Naive thymus-derived CD8-positive, alpha-beta T cell (primary cell): ENCODE measurements at regions not wholly inside any gene's neighbourhood (a gene's known extent, or its start where the extent isn't known, plus 50 kb on each side); places are given as distances from the start of the nearest gene placed in this dataset.

ENCODE experiments used
- ATAC-seq, 2 donors: fragments of 150-1000 bp; cut with Tn5 transposase in 1 of 2; sonication (Bioruptor Pico), chemical (Tn5 transposase) in 1 of 2; 1 replicate in 1 of 2; 2 replicates in 1 of 2; pipeline ENCODE4 v1.10.0; 2021; ENCODE audit warnings: mild to moderate bottlenecking in 2 of 2, moderate library complexity in 2 of 2
- POLR2A ChIA-PET: fragments of 350-600 bp; sonication (Branson Sonifier 250); formaldehyde crosslinking; loops from one replicate; lab custom pipeline; 2021; ENCODE audit warnings: antibody characterized with exemption; lab: Charles Lee
- DNase-seq, 10 donors: peaks; one replicate each; pipeline versions ENCODE4 v3.0.0 to v3.0.0-alpha.2; 2020 to 2022
- H3K27ac Mint-ChIP-seq, 10 donors: one replicate each; pipeline ENCODE4 v1.8.0; 2020 to 2022; ENCODE audit warnings: mild to moderate bottlenecking in 10 of 10, mixed read lengths in 10 of 10, moderate library complexity in 4 of 10, inconsistent platforms in 1 of 10
- H3K27me3 Mint-ChIP-seq, 5 donors: one replicate each; pipeline ENCODE4 v1.8.0; 2021 to 2022; ENCODE audit warnings: mixed read lengths in 5 of 5
- H3K36me3 Mint-ChIP-seq, 3 donors: one replicate each; pipeline ENCODE4 v1.8.0; 2020 to 2022; ENCODE audit warnings: mixed read lengths in 3 of 3, mild to moderate bottlenecking in 2 of 3, inconsistent platforms in 1 of 3
- H3K4me1 Mint-ChIP-seq, 4 donors: one replicate each; pipeline ENCODE4 v1.8.0; 2021 to 2022; ENCODE audit warnings: mixed read lengths in 4 of 4
- H3K4me3 Mint-ChIP-seq, 10 donors: one replicate each; pipeline ENCODE4 v1.8.0; 2020 to 2022; ENCODE audit warnings: mild to moderate bottlenecking in 10 of 10, mixed read lengths in 10 of 10, moderate library complexity in 6 of 10, inconsistent platforms in 1 of 10
- H3K9me3 Mint-ChIP-seq, 9 donors: one replicate each; pipeline ENCODE4 v1.8.0; 2020 to 2022; ENCODE audit warnings: mixed read lengths in 9 of 9, mild to moderate bottlenecking in 3 of 9, inconsistent platforms in 1 of 9, moderate library complexity in 1 of 9

DNA sequence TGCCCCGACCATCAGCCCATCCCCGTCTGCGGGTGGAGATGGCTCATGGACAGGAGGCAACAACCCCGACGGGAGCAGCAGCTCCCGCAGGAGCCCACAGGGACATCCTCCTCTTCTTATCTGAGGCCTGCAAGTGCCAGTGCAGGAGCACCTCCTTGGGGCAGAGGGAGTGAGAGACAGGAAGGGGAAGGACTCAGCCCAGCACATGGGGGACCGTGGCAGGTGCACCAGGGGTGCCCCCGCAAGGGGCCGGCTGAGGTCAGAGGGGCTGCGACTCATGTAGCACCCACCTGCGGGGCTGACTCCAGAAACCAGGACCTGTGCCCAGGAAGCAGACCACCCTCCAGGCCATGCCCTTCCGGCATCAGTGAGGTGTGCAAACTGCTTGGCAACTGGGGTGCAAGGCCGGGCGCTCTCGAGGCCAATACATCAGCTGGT is 259.8 kb upstream of the ADAMTS16 start:
- Mint-ChIP-seq H3K27me3 (peaks cover 0 to 7% (median 0%) of the 10 kb centered on the region in 5 donors), H3K9me3 (peaks cover 0 to 9% (median 0%) of the 10 kb centered on the region in 9 donors), H3K4me3 (no peak overlapping the region), H3K27ac (no peak overlapping the region), H3K36me3 (no peaks in the 10 kb centered on the region), H3K4me1 (no peaks in the 10 kb centered on the region)
- ATAC-seq = no peak
- POLR2A ChIA-PET = no interaction called here
- DNase-seq = no peak

DNA sequence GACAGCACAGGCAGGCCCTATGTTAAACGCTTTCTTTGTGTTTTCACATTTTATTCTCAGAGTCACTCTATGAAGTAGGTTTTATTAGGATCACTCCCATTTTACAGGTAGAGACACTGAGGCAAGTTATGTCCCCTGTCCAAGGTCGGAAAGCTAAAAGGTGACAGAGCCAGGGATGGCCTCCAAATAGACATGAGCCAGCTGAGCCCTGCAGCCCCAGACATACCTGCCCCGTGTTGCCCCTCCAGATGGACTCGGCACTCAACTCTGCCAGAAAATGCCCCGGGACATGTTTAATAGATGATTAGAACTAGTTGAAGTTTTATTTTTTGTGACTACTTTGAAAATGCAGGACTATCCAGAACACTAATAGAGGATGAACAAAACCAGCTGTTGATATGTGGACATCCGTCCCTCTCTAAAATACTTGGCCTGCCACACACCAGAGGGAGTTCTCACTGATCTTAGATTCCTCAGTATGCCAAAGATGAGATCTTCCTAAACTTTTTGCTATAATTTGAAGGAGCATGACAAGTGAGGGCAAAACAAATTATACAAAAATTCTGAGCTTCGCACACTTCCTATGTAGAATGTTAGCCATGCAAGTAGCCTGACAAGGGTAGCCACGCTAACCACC is 258.6 kb upstream of the ADAMTS16 start:
- POLR2A ChIA-PET = no interaction called here
- Mint-ChIP-seq H3K27me3 (peaks cover 0 to 7% (median 0%) of the 10 kb centered on the region in 5 donors), H3K36me3 (no peaks in the 10 kb centered on the region), H3K9me3 (peaks cover 0 to 21% (median 0%) of the 10 kb centered on the region in 9 donors), H3K27ac (no peak overlapping the region), H3K4me3 (no peak overlapping the region), H3K4me1 (no peaks in the 10 kb centered on the region)
- ATAC-seq (no peak), DNase-seq (no peak)

DNA sequence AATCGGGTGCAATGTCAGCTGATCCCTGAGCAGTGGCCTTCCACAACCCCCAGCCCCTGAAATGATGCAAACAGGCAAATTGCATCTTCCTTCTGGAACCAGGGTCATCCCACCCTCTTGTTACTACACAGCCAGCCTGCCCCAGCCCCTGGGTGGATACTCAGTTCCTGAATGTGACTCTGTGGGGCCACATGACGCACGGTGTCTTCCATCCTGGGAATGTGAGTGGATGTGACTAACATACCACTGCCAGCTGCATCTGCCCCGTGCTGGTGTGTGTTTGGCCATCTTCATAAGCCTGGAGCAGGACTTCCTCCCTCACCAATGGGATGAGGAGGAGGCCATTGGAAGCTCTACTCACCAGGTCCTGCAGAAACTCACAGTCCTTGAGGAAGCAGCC is 257.9 kb upstream of the ADAMTS16 start:
- ATAC-seq = no peak
- POLR2A ChIA-PET = no interaction called here
- Mint-ChIP-seq H3K9me3 (peaks cover 0 to 22% (median 0%) of the 10 kb centered on the region in 9 donors), H3K27ac (no peak overlapping the region), H3K36me3 (no peaks in the 10 kb centered on the region), H3K4me3 (no peak overlapping the region), H3K4me1 (no peaks in the 10 kb centered on the region), H3K27me3 (peaks cover 0 to 7% (median 0%) of the 10 kb centered on the region in 5 donors)
- no peak for DNase-seq

DNA sequence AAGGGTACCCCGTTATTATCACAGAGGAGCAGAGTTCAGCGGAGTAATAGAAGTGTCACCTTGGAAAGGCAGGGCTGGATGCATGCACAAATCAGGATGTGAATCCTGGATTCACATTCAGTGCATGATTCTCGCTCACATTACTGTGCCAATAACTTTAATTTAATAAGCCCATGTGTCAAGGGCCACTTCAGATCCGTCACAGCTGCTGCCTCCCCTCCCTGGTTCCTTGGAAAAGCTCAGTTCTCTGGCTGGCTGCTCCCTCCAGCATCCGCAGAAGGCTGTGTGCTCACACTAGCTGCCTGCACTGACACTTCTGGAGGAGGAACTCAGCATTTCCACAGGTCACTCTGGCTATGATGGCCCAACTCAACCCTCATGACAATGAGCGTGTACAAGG is 256.8 kb upstream of the ADAMTS16 start:
- no peak overlapping the region for H3K4me3 Mint-ChIP-seq
- no peaks in the 10 kb centered on the region for H3K36me3 Mint-ChIP-seq
- DNase-seq = no peak
- POLR2A ChIA-PET = no interaction called here
- H3K27ac Mint-ChIP-seq = no peak overlapping the region
- no peaks in the 10 kb centered on the region for H3K4me1 Mint-ChIP-seq
- peaks cover 0 to 22% (median 0%) of the 10 kb centered on the region in 9 donors for H3K9me3 Mint-ChIP-seq
- ATAC-seq = no peak
- peaks cover 0 to 5% (median 0%) of the 10 kb centered on the region in 5 donors for H3K27me3 Mint-ChIP-seq

DNA sequence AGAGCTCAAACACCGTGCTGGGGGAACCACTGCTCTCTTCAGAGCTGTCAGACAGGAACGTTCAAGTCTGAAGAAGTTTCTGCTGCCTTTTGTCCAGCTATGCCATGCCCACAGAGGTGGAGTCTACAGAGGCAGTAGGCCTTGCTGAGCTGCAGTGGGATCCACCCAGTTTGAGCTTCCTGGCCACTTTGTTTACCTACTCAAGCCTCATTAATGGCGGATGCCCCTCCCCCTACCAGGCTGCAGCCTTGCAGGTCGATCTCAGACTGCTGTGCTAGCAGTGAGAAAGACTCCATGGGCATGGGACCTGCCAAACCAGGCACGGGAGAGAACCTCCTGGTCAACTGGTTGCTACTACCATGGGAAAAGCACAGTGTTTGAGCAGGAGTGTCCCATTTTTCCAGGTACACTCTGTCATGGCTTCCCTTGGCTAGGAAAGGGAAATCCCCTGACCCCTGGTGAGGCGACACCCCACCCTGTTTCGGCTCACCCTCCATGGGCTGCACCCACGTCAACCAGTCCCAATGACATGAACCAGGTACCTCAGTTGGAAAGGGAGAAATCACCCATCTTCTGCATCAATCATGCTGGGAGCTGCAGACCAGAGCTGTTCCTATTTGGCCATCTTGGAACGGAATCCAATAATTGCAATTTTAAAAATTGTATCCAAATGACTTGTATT is 246.9 kb upstream of the ADAMTS16 start:
- Mint-ChIP-seq H3K4me1 (no peaks in the 10 kb centered on the region), H3K9me3 (peaks cover 0 to 29% (median 2%) of the 10 kb centered on the region in 9 donors), H3K4me3 (no peak overlapping the region), H3K36me3 (no peaks in the 10 kb centered on the region), H3K27ac (no peak overlapping the region), H3K27me3 (no peaks in the 10 kb centered on the region)
- ATAC-seq (no peak), DNase-seq (no peak)
- POLR2A ChIA-PET = no interaction called here

DNA sequence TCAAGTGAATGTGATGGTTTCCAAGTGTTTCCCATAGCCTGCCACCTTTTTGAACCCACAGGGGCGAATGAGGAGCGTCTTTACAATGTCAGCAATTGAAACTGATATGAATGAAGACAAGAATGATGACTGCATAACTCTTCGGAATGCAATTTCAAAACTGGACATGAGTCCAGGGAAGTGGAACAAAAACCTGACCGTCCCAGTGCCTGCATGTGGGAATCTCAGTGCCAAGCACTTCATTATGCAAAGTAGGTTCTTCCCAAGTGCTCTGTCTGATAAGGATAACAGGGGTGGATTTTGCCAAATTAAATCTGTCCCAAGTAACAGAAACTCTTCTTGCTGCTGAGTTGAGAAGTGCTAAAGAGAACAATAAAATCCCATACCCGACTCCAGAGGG is 243.8 kb upstream of the ADAMTS16 start:
- no peaks in the 10 kb centered on the region for H3K4me1 Mint-ChIP-seq
- H3K9me3 Mint-ChIP-seq = peaks cover 0 to 20% (median 0%) of the 10 kb centered on the region in 9 donors
- no peaks in the 10 kb centered on the region for H3K36me3 Mint-ChIP-seq
- ATAC-seq (no peak), DNase-seq (no peak)
- no peak overlapping the region for H3K27ac Mint-ChIP-seq
- no peak overlapping the region for H3K4me3 Mint-ChIP-seq
- H3K27me3 Mint-ChIP-seq = no peaks in the 10 kb centered on the region
- POLR2A ChIA-PET = no interaction called here

DNA sequence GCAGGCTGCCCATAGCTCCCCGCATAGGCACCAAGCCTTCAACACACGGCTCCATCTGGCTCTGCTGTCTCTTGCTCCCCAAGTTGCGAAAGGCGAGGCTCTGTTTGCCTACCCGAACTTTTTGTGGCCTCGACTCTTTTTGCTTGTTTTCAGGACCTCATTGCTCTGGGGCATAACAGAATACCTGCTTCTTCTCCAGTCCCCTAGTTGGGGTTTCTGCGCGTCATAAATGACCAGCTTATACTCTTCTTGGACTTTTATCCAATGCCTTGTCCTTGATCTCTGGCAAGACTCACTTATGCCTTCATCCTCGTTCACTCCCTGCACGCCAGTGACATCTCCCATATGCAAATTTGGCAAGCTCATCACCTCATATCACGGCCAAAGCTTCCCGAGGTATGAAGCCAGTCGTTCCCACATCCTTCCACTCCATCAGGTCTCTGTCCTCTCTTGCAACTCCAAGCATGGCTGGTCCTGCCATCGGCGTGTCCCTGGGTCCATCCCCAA is 238.8 kb upstream of the ADAMTS16 start:
- Mint-ChIP-seq H3K27ac (no peak overlapping the region), H3K9me3 (peaks cover 0 to 5% (median 0%) of the 10 kb centered on the region in 9 donors), H3K27me3 (no peaks in the 10 kb centered on the region), H3K4me1 (no peaks in the 10 kb centered on the region), H3K36me3 (no peaks in the 10 kb centered on the region), H3K4me3 (no peak overlapping the region)
- ATAC-seq (no peak), DNase-seq (no peak)
- POLR2A ChIA-PET = no interaction called here

DNA sequence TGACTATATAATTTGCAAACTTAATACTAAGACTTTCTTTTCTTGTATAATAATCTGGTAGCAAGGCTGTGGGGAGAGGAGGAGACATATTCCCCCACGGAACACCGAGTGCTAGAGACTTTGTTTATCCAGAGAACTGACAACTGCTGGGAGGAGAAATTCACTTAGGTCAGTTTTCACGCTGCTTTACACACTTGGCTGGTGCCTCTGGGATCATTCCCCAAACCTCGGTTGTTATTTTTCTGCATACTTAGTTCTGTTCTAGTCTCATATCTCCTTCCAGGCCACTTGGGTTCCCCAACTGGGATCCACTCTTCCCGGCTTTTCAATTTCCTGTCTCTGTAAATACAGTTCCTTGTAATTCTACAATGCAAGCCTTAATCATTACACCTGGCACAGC is 238.2 kb upstream of the ADAMTS16 start:
- Mint-ChIP-seq H3K4me3 (no peak overlapping the region), H3K36me3 (no peaks in the 10 kb centered on the region), H3K9me3 (peaks cover 0 to 5% (median 0%) of the 10 kb centered on the region in 9 donors), H3K4me1 (no peaks in the 10 kb centered on the region), H3K27me3 (no peaks in the 10 kb centered on the region), H3K27ac (no peak overlapping the region)
- POLR2A ChIA-PET = no interaction called here
- ATAC-seq (no peak), DNase-seq (no peak)

DNA sequence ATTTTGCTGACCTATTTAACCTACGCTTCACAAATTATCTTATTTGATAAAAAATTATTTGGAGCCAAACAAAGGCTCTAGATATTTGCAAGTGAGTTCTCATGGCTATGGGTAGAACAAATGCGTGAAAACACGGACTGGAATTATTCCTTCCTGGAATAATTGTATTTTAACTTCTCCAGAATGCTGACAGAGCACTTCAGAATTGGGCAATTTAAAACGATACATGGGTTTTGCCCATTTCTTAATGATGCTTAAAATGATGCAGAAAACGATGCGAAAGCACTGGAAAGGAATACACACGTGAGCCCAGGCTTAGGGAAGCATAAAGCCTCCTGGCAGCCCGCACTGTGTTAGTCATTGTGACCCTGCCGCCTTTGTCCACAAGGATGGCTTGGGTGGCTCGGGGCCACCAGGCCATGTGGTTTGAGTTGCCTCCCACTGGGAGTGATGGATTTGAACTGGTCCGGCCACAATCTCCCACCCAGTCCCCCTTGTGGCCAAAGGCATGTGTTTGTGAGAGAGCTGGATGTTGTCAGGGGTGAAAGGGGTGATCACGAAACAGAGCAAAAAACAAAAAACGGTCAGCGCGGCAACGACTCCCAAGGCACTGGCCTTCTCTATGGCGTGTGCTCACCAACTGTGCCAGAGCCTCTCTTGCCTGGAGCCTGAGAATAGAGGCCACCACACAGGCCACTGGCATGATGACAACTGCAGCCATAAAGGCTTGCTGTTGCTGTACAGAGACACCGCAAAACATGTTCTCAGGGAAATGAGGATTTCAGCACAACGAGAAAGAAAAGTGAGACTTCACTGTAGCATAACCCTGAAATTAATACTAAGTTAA is 234.2 kb upstream of the ADAMTS16 start:
- DNase-seq (no peak), ATAC-seq (no peak)
- Mint-ChIP-seq H3K27ac (no peak overlapping the region), H3K4me1 (no peaks in the 10 kb centered on the region), H3K4me3 (no peak overlapping the region), H3K36me3 (no peaks in the 10 kb centered on the region), H3K9me3 (peaks cover 0 to 7% (median 0%) of the 10 kb centered on the region in 9 donors), H3K27me3 (no peaks in the 10 kb centered on the region)
- POLR2A ChIA-PET = no interaction called here

DNA sequence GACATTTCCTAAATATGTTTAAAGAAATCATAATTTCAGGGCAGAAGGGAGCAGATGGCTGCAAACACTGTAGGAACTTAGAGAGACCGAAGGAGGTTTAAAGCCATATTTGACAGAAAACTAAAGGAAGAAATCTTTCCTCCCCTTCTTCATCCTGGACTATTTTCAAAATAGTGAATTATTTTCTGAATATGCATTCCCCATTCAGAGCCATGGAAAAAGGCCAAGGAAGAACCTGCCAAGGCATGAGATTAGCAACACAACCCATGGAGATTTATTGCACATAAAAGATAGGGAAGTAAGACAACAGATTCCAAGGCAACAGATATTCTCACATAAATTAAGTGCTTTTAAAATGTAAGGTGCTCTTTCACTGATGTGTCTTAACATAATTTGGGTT is 233.3 kb upstream of the ADAMTS16 start:
- POLR2A ChIA-PET = no interaction called here
- Mint-ChIP-seq H3K9me3 (peaks cover 0 to 6% (median 1%) of the 10 kb centered on the region in 9 donors), H3K4me3 (no peak overlapping the region), H3K27ac (no peak overlapping the region), H3K27me3 (no peaks in the 10 kb centered on the region), H3K4me1 (no peaks in the 10 kb centered on the region), H3K36me3 (no peaks in the 10 kb centered on the region)
- ATAC-seq (no peak), DNase-seq (no peak)

DNA sequence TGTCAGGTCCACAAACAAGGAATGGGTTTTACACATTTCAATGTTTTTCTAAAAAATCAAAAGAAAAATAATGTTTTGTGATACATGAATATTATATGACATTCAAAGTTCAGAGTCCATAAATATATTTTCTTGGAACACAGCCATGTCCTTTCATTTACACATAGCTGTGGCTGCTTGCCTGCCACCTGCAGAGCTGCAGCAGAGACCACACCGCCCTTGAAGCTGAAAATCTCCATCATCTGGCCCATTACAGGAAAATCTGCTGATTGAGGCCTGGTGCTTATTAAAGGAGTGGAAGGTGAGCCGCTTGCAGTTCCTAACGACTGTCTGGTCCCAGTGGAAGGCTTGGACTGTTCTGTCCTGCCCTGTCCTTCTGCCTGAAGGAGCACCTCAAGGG is 232.6 kb upstream of the ADAMTS16 start:
- Mint-ChIP-seq H3K4me1 (no peaks in the 10 kb centered on the region), H3K4me3 (no peak overlapping the region), H3K27ac (no peak overlapping the region), H3K27me3 (peaks cover 0 to 2% (median 0%) of the 10 kb centered on the region in 5 donors), H3K36me3 (no peaks in the 10 kb centered on the region), H3K9me3 (peaks cover 0 to 6% (median 1%) of the 10 kb centered on the region in 9 donors)
- DNase-seq (no peak), ATAC-seq (no peak)
- POLR2A ChIA-PET = no interaction called here

DNA sequence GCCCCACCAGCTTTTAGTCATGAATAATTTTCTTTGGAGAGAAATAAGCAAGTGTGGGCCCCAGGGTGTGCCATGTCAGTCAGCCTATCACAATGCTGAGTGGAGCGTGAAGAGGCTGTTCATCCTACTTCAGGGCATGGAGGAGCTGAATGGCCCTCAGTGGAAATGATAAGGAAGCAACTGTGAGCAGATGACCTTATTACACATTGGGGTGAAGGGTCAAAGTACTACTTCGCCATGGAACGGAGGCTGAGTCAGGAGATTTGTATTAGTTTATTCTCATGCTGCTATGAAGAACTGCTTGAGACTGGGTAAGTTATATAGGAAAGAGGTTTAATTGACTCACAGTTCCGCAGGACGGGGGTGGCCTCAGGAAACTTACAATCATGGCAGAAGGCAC is 231.0 kb upstream of the ADAMTS16 start:
- H3K27ac Mint-ChIP-seq = no peak overlapping the region
- H3K36me3 Mint-ChIP-seq = no peaks in the 10 kb centered on the region
- peaks cover 0 to 2% (median 0%) of the 10 kb centered on the region in 5 donors for H3K27me3 Mint-ChIP-seq
- ATAC-seq = no peak
- no peaks in the 10 kb centered on the region for H3K4me1 Mint-ChIP-seq
- H3K4me3 Mint-ChIP-seq = no peak overlapping the region
- peaks cover 0 to 6% (median 1%) of the 10 kb centered on the region in 9 donors for H3K9me3 Mint-ChIP-seq
- POLR2A ChIA-PET = no interaction called here
- DNase-seq = no peak
